Thoracic aorta (tissue), 2 donors: ENCODE measurements at regions not wholly inside any gene's neighbourhood (a gene's known extent, or its start where the extent isn't known, plus 50 kb on each side); places are given as distances from the start of the nearest gene placed in this dataset.

ENCODE experiments used
- ATAC-seq: fragments of 150-250 bp; one replicate; pipeline ENCODE4 v1.8.0; 2017; ENCODE audit warnings: low read depth; ENCODE audit not compliant: insufficient number of reproducible peaks, low FRiP score
- DNase-seq: peaks from one replicate; pipeline ENCODE4 v3.0.0-alpha.2; 2020; ENCODE audit warnings: low spot score
- H3K27ac ChIP-seq, 2 donors: fragments of 200-600 bp; sonication (generic); 1 replicate in 1 of 2; 2 replicates in 1 of 2; pipeline ENCODE4 v1.5.1; 2016; ENCODE audit warnings: mild to moderate bottlenecking in 2 of 2, moderate library complexity in 2 of 2
- H3K27me3 ChIP-seq: fragments of 200-600 bp; sonication (generic); replicated peaks from 2 replicates; pipeline ENCODE4 v1.6.0; 2016; ENCODE audit warnings: mild to moderate bottlenecking; ENCODE audit not compliant: insufficient read depth
- H3K36me3 ChIP-seq: fragments of 200-600 bp; sonication (generic); one replicate; pipeline ENCODE4 v1.5.1; 2016
- H3K4me1 ChIP-seq, 2 donors: fragments of 200-600 bp; sonication (generic); 1 replicate in 1 of 2; 2 replicates in 1 of 2; pipeline versions ENCODE4 v1.5.1 to v1.6.0; 2016; ENCODE audit warnings: low read depth in 2 of 2, mild to moderate bottlenecking in 1 of 2; ENCODE audit not compliant: control insufficient read depth in 1 of 2
- H3K4me3 ChIP-seq: fragments of 200-600 bp; sonication (generic); 2 replicates; pipeline ENCODE4 v1.5.1; 2016; ENCODE audit warnings: mild to moderate bottlenecking
- H3K9me3 ChIP-seq: fragments of 200-600 bp; sonication (generic); 2 replicates; pipeline ENCODE4 v1.5.1; 2016
- TF ChIP-seq, protein P1 (sequence below): fragments of 200-600 bp; sonication (generic); IDR thresholded peaks from one replicate; pipeline ENCODE4 v1.5.1; 2019; ENCODE audit warnings: antibody characterized with exemption

DNA sequence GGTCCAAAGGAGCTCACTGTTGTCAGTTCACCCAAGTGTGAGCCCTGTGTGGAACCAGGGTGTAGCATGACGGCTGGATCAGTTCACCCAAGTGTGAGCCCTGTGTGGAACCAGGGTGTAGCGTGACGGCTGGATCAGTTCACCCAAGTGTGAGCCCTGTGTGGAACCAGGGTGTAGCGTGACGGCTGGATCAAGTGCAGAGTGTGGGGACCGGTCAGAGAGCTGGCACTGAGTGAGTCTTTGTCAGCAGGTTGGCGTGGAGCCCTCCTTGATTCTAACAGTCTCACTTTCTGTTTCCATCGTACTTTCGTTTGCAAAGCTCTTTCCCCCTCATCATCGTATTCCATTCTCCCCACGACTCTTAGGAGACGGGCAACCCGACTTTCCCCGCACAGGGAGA, 57.9 kb upstream of the DLG1 start:
- H3K9me3 ChIP-seq = no peaks in the 10 kb centered on the region
- TF ChIP-seq, protein P1, sequence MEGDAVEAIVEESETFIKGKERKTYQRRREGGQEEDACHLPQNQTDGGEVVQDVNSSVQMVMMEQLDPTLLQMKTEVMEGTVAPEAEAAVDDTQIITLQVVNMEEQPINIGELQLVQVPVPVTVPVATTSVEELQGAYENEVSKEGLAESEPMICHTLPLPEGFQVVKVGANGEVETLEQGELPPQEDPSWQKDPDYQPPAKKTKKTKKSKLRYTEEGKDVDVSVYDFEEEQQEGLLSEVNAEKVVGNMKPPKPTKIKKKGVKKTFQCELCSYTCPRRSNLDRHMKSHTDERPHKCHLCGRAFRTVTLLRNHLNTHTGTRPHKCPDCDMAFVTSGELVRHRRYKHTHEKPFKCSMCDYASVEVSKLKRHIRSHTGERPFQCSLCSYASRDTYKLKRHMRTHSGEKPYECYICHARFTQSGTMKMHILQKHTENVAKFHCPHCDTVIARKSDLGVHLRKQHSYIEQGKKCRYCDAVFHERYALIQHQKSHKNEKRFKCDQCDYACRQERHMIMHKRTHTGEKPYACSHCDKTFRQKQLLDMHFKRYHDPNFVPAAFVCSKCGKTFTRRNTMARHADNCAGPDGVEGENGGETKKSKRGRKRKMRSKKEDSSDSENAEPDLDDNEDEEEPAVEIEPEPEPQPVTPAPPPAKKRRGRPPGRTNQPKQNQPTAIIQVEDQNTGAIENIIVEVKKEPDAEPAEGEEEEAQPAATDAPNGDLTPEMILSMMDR = no peak
- peak overlapping the region; percentile 68 for H3K4me3 ChIP-seq
- H3K27me3 ChIP-seq = no peaks in the 10 kb centered on the region
- H3K4me1 ChIP-seq = peaks cover 7 to 46% of the 10 kb centered on the region in 2 donors
- DNase-seq (no peak), ATAC-seq (no peak)
- no peaks in the 10 kb centered on the region for H3K36me3 ChIP-seq
- H3K27ac ChIP-seq = no peak overlapping the region

DNA sequence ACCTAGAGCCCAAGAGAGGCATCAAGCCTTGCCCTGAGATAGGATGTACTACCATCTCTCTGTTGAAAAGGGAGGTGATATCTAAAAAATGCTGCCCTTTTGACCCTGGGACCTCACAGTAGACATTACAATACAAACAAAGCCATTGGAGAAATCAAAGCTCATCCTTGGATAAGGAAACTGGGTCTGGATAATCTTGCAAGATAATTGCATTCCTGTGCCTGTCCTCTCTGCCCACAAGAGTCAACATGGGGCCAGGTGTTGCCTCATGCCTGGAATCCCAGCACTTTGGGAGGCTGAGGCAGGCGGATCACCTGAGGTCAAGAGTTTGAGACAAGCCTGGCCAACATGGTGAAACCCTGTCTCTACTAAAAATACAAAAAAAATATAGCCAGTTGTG, 57.3 kb upstream of the DLG1 start:
- peaks cover 7 to 46% of the 10 kb centered on the region in 2 donors for H3K4me1 ChIP-seq
- H3K27me3 ChIP-seq = no peaks in the 10 kb centered on the region
- no peak overlapping the region for H3K27ac ChIP-seq
- DNase-seq (no peak), ATAC-seq (no peak)
- no peaks in the 10 kb centered on the region for H3K36me3 ChIP-seq
- TF ChIP-seq, protein P1 = no peak
- H3K9me3 ChIP-seq = no peaks in the 10 kb centered on the region
- peak overlapping the region; percentile 68 for H3K4me3 ChIP-seq

DNA sequence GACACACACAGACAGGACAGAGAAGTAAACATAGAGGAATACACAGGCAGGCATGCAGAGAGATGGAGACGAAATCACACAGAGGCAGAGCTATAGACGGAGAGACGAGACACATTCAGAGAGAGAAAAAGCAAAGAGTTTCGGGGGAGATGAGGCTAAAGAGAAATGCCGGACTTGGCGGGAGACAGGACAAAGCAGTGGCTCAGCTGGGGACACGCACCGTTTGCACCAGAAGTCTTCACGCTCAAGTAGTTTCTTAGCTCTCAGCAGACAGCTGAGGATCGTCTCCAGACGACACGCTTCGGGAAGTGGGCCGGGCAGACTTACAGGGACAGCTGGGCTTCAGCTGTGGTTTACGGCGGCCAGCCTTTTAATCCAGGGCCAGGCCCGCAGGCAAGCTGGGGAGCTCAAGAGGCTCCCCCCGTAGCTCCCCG, 56.2 kb upstream of the DLG1 start:
- no peak for DNase-seq
- Histone ChIP-seq H3K27ac (no peak overlapping the region), H3K4me1 (peaks cover 7 to 46% of the 10 kb centered on the region in 2 donors), H3K27me3 (no peaks in the 10 kb centered on the region), H3K4me3 (no peak overlapping the region), H3K9me3 (no peaks in the 10 kb centered on the region), H3K36me3 (no peaks in the 10 kb centered on the region)
- ATAC-seq = no peak
- TF ChIP-seq, protein P1 = no peak

DNA sequence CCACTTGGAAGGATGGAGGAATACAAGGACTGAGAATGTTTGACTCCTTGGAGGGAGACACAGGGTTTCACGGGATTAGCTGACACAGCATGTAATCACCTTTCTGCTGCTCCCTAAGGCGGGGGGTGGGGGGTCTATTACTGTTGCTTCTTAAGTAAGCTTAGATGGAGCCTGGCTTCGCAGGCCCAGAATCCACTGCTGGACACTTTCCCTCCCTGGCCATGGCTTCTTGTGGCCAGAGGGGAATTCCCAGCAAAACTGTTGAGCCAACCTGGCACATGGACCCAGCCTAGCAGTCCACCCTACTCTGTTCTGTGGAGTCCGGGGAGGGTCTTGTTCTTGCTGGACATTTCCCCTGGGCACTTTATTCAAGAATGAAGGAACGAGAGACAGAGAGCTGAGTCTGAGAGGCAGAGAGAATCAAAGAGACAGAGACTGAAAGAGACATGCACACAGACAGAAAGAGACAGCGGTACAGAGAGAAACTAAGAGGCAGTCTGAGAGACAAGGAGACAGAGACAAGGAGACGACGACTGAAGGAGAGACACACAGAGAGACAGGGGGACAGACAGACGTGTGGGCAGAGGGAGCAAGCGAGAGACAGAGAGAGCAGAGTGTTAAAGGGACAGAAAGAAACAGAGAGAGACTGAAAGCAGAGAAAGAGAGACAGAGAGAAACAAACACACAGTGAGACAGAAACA, 55.6 kb upstream of the DLG1 start:
- no peak overlapping the region for H3K27ac ChIP-seq
- no peaks in the 10 kb centered on the region for H3K27me3 ChIP-seq
- H3K9me3 ChIP-seq = no peaks in the 10 kb centered on the region
- DNase-seq = no peak
- no peaks in the 10 kb centered on the region for H3K36me3 ChIP-seq
- H3K4me3 ChIP-seq = no peak overlapping the region
- H3K4me1 ChIP-seq = peaks cover 7 to 46% of the 10 kb centered on the region in 2 donors
- ATAC-seq = no peak
- TF ChIP-seq, protein P1 = no peak

DNA sequence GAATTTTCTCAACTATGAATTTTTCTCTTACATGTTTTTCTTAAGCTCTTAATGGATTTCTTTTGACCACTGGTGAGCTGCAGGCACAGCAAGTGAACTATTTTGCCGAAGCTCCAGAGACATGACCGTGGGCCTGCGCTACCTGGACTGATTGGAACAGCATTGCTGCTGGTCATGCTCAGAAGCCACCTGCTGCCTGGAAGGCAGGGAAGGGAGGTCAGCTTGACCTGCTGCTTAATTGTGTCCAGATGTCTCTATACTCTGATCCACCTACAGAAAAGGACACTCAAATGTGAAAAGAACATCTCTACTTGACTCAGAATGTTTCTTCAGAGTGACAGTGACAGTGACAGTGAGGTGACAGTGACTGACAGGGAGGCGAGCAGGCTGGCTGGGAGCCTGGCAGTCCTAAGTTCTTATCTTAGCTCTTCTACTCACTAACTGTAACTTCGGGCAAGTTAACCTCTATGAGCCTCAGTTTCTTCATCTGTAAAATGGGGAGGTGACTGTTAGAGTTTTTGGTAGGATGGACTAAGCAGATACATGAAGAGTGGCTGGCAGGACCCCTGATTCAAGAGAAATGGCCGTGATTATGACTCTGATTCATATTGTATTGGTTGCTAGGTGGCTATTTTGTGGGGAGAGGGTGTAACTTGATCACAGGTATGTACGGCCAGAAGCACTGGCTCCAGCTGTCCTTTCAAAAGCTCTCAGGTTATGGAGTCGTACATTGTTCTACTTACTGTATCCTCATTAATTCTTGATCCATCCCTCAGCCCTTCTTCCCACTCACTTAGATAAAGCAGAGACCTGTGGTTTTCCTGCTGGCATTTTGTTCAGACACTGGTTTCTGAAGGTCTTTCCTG, 54.8 kb upstream of the DLG1 start:
- ATAC-seq (no peak), DNase-seq (no peak)
- Histone ChIP-seq H3K36me3 (no peaks in the 10 kb centered on the region), H3K9me3 (no peaks in the 10 kb centered on the region), H3K4me1 (peaks cover 7 to 46% of the 10 kb centered on the region in 2 donors), H3K27ac (peak overlapping the region; percentile 25 to 43), H3K4me3 (no peak overlapping the region), H3K27me3 (no peaks in the 10 kb centered on the region)
- TF ChIP-seq, protein P1 = no peak
